GM23338 (cell line): ENCODE measurements at regions not wholly inside any gene's neighbourhood (a gene's known extent, or its start where the extent isn't known, plus 50 kb on each side); places are given as distances from the start of the nearest gene placed in this dataset.

Experiments used
- ATAC-seq: fragments of 200-7000 bp; cut with Tn5 transposase; 3 replicates; pipeline ENCODE4 v1.9.1; 2020
- DNase-seq: peaks from one replicate; pipeline ENCODE4 v3.0.0-alpha.2; 2015; ENCODE audit warnings: low spot score
- H2AFZ ChIP-seq: fragments of 200-600 bp; sonication (generic); 2 replicates; pipeline ENCODE4 v1.8.0; 2016; ENCODE audit warnings: antibody characterized with exemption, mild to moderate bottlenecking, moderate library complexity
- H3F3A ChIP-seq: fragments of 200-600 bp; sonication (generic); replicated peaks from 2 replicates; pipeline ENCODE4 v1.8.0; 2017; ENCODE audit warnings: antibody characterized with exemption, mixed run types, low read depth
- H3K27ac ChIP-seq: fragments of 200-600 bp; sonication (generic); 2 replicates; pipeline ENCODE4 v1.6.1; 2016; ENCODE audit warnings: low read depth
- H3K27me3 ChIP-seq: fragments of 200-600 bp; sonication (generic); 2 replicates; pipeline ENCODE4 v1.8.0; 2016; ENCODE audit warnings: mild to moderate bottlenecking, mixed run types, moderate library complexity; ENCODE audit not compliant: insufficient read depth
- H3K36me3 ChIP-seq: fragments of 200-600 bp; sonication (generic); 2 replicates; pipeline ENCODE4 v1.8.0; 2016; ENCODE audit warnings: mild to moderate bottlenecking; ENCODE audit not compliant: insufficient read depth
- H3K4me1 ChIP-seq: fragments of 200-600 bp; sonication (generic); 2 replicates; pipeline ENCODE4 v1.8.0; 2016; ENCODE audit warnings: mild to moderate bottlenecking, moderate library complexity; ENCODE audit not compliant: insufficient read depth
- H3K4me2 ChIP-seq: fragments of 200-600 bp; sonication (generic); 2 replicates; pipeline ENCODE4 v1.7.1; 2017; ENCODE audit warnings: mixed run types
- H3K4me3 ChIP-seq: fragments of 200-600 bp; sonication (generic); 2 replicates; pipeline ENCODE4 v1.6.1; 2016; ENCODE audit warnings: mixed run types
- H3K79me2 ChIP-seq: fragments of 200-600 bp; sonication (generic); replicated peaks from 2 replicates; pipeline ENCODE4 v1.8.0; 2017; ENCODE audit warnings: mild to moderate bottlenecking; ENCODE audit not compliant: insufficient read depth
- H3K9me2 ChIP-seq: fragments of 200-600 bp; sonication (generic); 2 replicates; pipeline ENCODE4 v1.8.0; 2017; ENCODE audit not compliant: insufficient read depth
- H4K20me1 ChIP-seq: fragments of 200-600 bp; sonication (generic); replicated peaks from 2 replicates; pipeline ENCODE4 v1.8.0; 2017; ENCODE audit warnings: mild to moderate bottlenecking; ENCODE audit not compliant: insufficient read depth
- H3K27ac Mint-ChIP-seq: 2 replicates; pipeline ENCODE4 v1.8.0; 2020; ENCODE audit warnings: inconsistent platforms, mild to moderate bottlenecking, moderate library complexity, mixed read lengths
- H3K27me3 Mint-ChIP-seq: 3 replicates; pipeline ENCODE4 v1.8.0; 2022; ENCODE audit warnings: low read depth, mild to moderate bottlenecking, moderate library complexity, mixed read lengths, inconsistent platforms; ENCODE audit not compliant: insufficient read depth, poor library complexity
- H3K36me3 Mint-ChIP-seq: 3 replicates; pipeline ENCODE4 v1.8.0; 2021; ENCODE audit warnings: low read depth, mild to moderate bottlenecking, inconsistent platforms, moderate library complexity, mixed read lengths
- H3K4me1 Mint-ChIP-seq: 3 replicates; pipeline ENCODE4 v1.8.0; 2020; ENCODE audit warnings: mild to moderate bottlenecking, inconsistent platforms, mixed read lengths
- H3K4me3 Mint-ChIP-seq: 3 replicates; pipeline ENCODE4 v1.8.0; 2021; ENCODE audit warnings: moderate library complexity, mild to moderate bottlenecking, inconsistent platforms, mixed read lengths
- H3K9me3 Mint-ChIP-seq: 3 replicates; pipeline ENCODE4 v1.8.0; 2020; ENCODE audit warnings: moderate library complexity, mild to moderate bottlenecking, inconsistent platforms, mixed read lengths
- CREB1 ChIP-seq: fragments of 250-450 bp; sonication (Bioruptor Pico); IDR thresholded peaks from 2 replicates; pipeline ENCODE4 v1.5.0; 2020; ENCODE audit warnings: low read depth, mild to moderate bottlenecking, moderate library complexity
- ETS1 ChIP-seq: IDR thresholded peaks from 2 replicates; pipeline ENCODE4 v1.6.1; 2016; ENCODE audit warnings: antibody characterized with exemption
- EZH2 ChIP-seq: fragments of 200-600 bp; sonication (generic); IDR thresholded peaks from one replicate; pipeline ENCODE4 v1.8.0; 2017; ENCODE audit warnings: antibody characterized with exemption, mild to moderate bottlenecking, low read depth; ENCODE audit not compliant: unreplicated experiment
- EZH2phosphoT487 ChIP-seq: fragments of 200-600 bp; sonication (generic); IDR thresholded peaks from one replicate; pipeline ENCODE4 v1.8.1; 2018; ENCODE audit warnings: antibody characterized with exemption; ENCODE audit not compliant: unreplicated experiment
- JUNB ChIP-seq: IDR thresholded peaks from one replicate; pipeline ENCODE4 v1.6.1; 2016; ENCODE audit warnings: antibody characterized with exemption; ENCODE audit not compliant: unreplicated experiment
- NANOG ChIP-seq: IDR thresholded peaks from 2 replicates; pipeline ENCODE4 v1.6.1; 2016; ENCODE audit warnings: antibody characterized with exemption, borderline replicate concordance
- POLR2AphosphoS5 ChIP-seq: IDR thresholded peaks from 2 replicates; pipeline ENCODE4 v1.6.1; 2016; ENCODE audit warnings: antibody characterized with exemption, low read depth
- REST ChIP-seq: IDR thresholded peaks from one replicate; pipeline ENCODE4 v1.6.1; 2018; ENCODE audit warnings: antibody characterized with exemption; ENCODE audit not compliant: unreplicated experiment
- STAT1 ChIP-seq: IDR thresholded peaks from one replicate; pipeline ENCODE4 v1.6.1; 2016; ENCODE audit warnings: antibody characterized with exemption; ENCODE audit not compliant: unreplicated experiment
- ZNF331 ChIP-seq: fragments of 250-450 bp; sonication (Bioruptor Pico); IDR thresholded peaks from 2 replicates; pipeline ENCODE4 v1.5.0; 2020; ENCODE audit warnings: low read depth, mild to moderate bottlenecking, moderate library complexity
- ZNF462 ChIP-seq: fragments of 250-450 bp; sonication (Bioruptor Pico); IDR thresholded peaks from 2 replicates; pipeline ENCODE4 v1.5.0; 2020; ENCODE audit warnings: mild to moderate bottlenecking, moderate library complexity

DNA sequence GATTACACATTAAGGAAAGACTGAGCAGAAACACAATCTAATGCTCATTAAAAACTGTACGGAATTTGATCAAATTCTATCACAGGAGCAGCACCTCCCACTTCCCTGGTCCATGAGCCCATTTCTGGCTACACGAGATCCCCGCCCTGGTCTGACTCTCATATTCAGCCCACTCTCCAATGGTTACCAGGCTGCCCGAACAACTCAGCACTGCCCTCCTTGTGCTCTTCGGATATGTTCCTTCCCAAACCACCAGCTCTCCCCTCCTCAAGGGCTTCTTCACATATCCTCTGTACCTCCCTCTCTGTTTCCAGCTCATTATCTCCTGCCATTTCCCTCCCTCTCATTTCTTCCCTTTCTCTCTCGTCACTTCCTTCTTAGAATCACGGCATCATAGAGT lies 180.5 kb downstream of the RSL24D1 start:
- Histone ChIP-seq H2AFZ (no peak overlapping the region), H3K36me3 (peaks cover 3% of the 10 kb centered on the region; the same call in 1 of the 2 replicates), H3K4me1 (no peaks in the 10 kb centered on the region), H3K9me2 (no peaks in the 10 kb centered on the region), H4K20me1 (no peaks in the 10 kb centered on the region), H3F3A (no peaks in the 10 kb centered on the region), H3K79me2 (no peaks in the 10 kb centered on the region), H3K27ac (no peak overlapping the region), H3K4me2 (no peak overlapping the region), H3K27me3 (no peaks in the 10 kb centered on the region), H3K4me3 (no peak overlapping the region)
- H3K4me1 Mint-ChIP-seq, result peaks cover 3% of the 10 kb centered on the region; the same call in 1 of the 3 replicates
- H3K36me3 Mint-ChIP-seq, result no peaks in the 10 kb centered on the region; the same call in 2 of the 3 replicates
- H3K27me3 Mint-ChIP-seq, result peaks cover 2% of the 10 kb centered on the region
- H3K27ac Mint-ChIP-seq, result no peak overlapping the region
- no peak for TF ChIP-seq POLR2AphosphoS5
- TF ChIP-seq REST, result no peak
- no peak for TF ChIP-seq ZNF331 (CRISPR knock-in tag)
- no peak for TF ChIP-seq ZNF462 (CRISPR knock-in tag)
- TF ChIP-seq NANOG, result no peak
- TF ChIP-seq JUNB, result no peak
- TF ChIP-seq CREB1 (CRISPR knock-in tag), result no peak
- TF ChIP-seq ETS1, result no peak
- TF ChIP-seq STAT1, result no peak
- no peak for TF ChIP-seq EZH2phosphoT487
- TF ChIP-seq EZH2, result no peak
- no peak overlapping the region for H3K4me3 Mint-ChIP-seq
- DNase-seq, result no peak
- ATAC-seq, result peak; percentile 60
- H3K9me3 Mint-ChIP-seq, result peaks cover 31% of the 10 kb centered on the region
